HEK293 (cell line): ENCODE measurements at regions not wholly inside any gene's neighbourhood (a gene's known extent, or its start where the extent isn't known, plus 50 kb on each side); places are given as distances from the start of the nearest gene placed in this dataset.

ENCODE experiments used
- CTCF ChIA-PET: fragments of 350-600 bp; formaldehyde crosslinking; extraction: SDS; loops from one replicate; lab custom pipeline; 2021; ENCODE audit warnings: antibody characterized with exemption; lab: Yijun Ruan, JAX
- POLR2A ChIA-PET: fragments of 300-600 bp; formaldehyde crosslinking; extraction: SDS; loops from one replicate; lab custom pipeline; 2020; ENCODE audit warnings: antibody characterized with exemption, inconsistent platforms; lab: Yijun Ruan, JAX
- H3K27ac ChIP-seq: fragments of 200-500 bp; sonication (Bioruptor generic); 2 replicates; pipeline ENCODE4 v1.5.1; 2014; ENCODE audit warnings: low read depth, low read length, control low read depth, inconsistent platforms; ENCODE audit errors: extremely low read depth
- H3K36me3 ChIP-seq, 2 experiments: fragments of 200-500 bp in 1 of 2; sonication (Bioruptor generic) in 1 of 2; 1 replicate in 1 of 2; 2 replicates in 1 of 2; pipeline ENCODE4 v1.5.1; 2014 to 2017; ENCODE audit warnings: inconsistent platforms in 2 of 2, low read length in 2 of 2; ENCODE audit not compliant: control insufficient read depth in 2 of 2, insufficient read depth in 1 of 2
- H3K4me1 ChIP-seq: fragments of 200-500 bp; sonication (Bioruptor generic); 2 replicates; pipeline ENCODE4 v1.5.1; 2014; ENCODE audit warnings: mild to moderate bottlenecking, low read length, inconsistent platforms; ENCODE audit not compliant: control insufficient read depth, insufficient read depth
- H3K4me3 ChIP-seq: 2 replicates; pipeline ENCODE4 v1.5.1; 2011; ENCODE audit warnings: low read depth, mild to moderate bottlenecking, control low read depth, low read length, moderate library complexity
- H3K9me3 ChIP-seq: fragments of 200-500 bp; sonication (Bioruptor generic); 2 replicates; pipeline ENCODE4 v1.5.1; 2014; ENCODE audit warnings: low read depth, low read length, inconsistent platforms; ENCODE audit not compliant: control insufficient read depth, insufficient read depth
- ELK4 ChIP-seq: IDR thresholded peaks from 2 replicates; pipeline ENCODE4 v1.6.1; 2011; ENCODE audit warnings: mild to moderate bottlenecking, low read depth, low read length, borderline replicate concordance
- GLI4 ChIP-seq: fragments of 450-650 bp; formaldehyde crosslinking; IDR thresholded peaks from 2 replicates; pipeline ENCODE4 v1.5.1; 2016; ENCODE audit warnings: missing biosample characterization, missing genetic modification characterization
- KLF8 ChIP-seq: fragments of 450-650 bp; formaldehyde crosslinking; IDR thresholded peaks from 2 replicates; pipeline ENCODE4 v1.5.1; 2016; ENCODE audit warnings: missing biosample characterization, missing genetic modification characterization
- MZF1 ChIP-seq: fragments of 450-650 bp; formaldehyde crosslinking; IDR thresholded peaks from 2 replicates; pipeline ENCODE4 v1.5.1; 2017; ENCODE audit warnings: missing biosample characterization, missing genetic modification characterization, borderline replicate concordance
- PATZ1 ChIP-seq: fragments of 450-650 bp; formaldehyde crosslinking; IDR thresholded peaks from 2 replicates; pipeline ENCODE4 v1.5.1; 2016; ENCODE audit warnings: missing biosample characterization, missing genetic modification characterization
- REST ChIP-seq: fragments of 450-650 bp; formaldehyde crosslinking; IDR thresholded peaks from 2 replicates; pipeline ENCODE4 v1.5.1; 2016; ENCODE audit warnings: missing biosample characterization, missing genetic modification characterization
- SCRT2 ChIP-seq: fragments of 450-650 bp; formaldehyde crosslinking; IDR thresholded peaks from 2 replicates; pipeline ENCODE4 v1.5.1; 2016; ENCODE audit warnings: missing biosample characterization, missing genetic modification characterization
- SP2 ChIP-seq: fragments of 450-650 bp; formaldehyde crosslinking; IDR thresholded peaks from 2 replicates; pipeline ENCODE4 v1.5.1; 2016; ENCODE audit warnings: missing biosample characterization, missing genetic modification characterization
- ZBTB20 ChIP-seq: fragments of 450-650 bp; formaldehyde crosslinking; IDR thresholded peaks from 2 replicates; pipeline ENCODE4 v1.5.1; 2016; ENCODE audit warnings: missing biosample characterization, missing genetic modification characterization
- ZEB2 ChIP-seq: fragments of 450-650 bp; formaldehyde crosslinking; IDR thresholded peaks from 2 replicates; pipeline ENCODE4 v1.5.1; 2016; ENCODE audit warnings: missing biosample characterization, missing genetic modification characterization
- ZFP3 ChIP-seq: fragments of 450-650 bp; formaldehyde crosslinking; IDR thresholded peaks from 2 replicates; pipeline ENCODE4 v1.5.1; 2016; ENCODE audit warnings: low read depth, missing biosample characterization, missing genetic modification characterization
- ZFP41 ChIP-seq: fragments of 450-650 bp; formaldehyde crosslinking; IDR thresholded peaks from 2 replicates; pipeline ENCODE4 v1.5.1; 2016; ENCODE audit warnings: missing biosample characterization, missing genetic modification characterization, borderline replicate concordance
- ZNF10 ChIP-seq: fragments of 450-650 bp; formaldehyde crosslinking; IDR thresholded peaks from 2 replicates; pipeline ENCODE4 v1.5.1; 2017; ENCODE audit warnings: missing biosample characterization, missing genetic modification characterization
- ZNF114 ChIP-seq: fragments of 450-650 bp; formaldehyde crosslinking; IDR thresholded peaks from 2 replicates; pipeline ENCODE4 v1.5.0; 2017; ENCODE audit warnings: missing biosample characterization, missing genetic modification characterization
- ZNF140 ChIP-seq: fragments of 450-650 bp; formaldehyde crosslinking; IDR thresholded peaks from 2 replicates; pipeline ENCODE4 v1.5.1; 2016; ENCODE audit warnings: missing biosample characterization, missing genetic modification characterization
- ZNF221 ChIP-seq: fragments of 450-650 bp; formaldehyde crosslinking; IDR thresholded peaks from 2 replicates; pipeline ENCODE4 v1.5.1; 2017; ENCODE audit warnings: missing biosample characterization, missing genetic modification characterization, borderline replicate concordance
- ZNF341 ChIP-seq: fragments of 450-650 bp; formaldehyde crosslinking; IDR thresholded peaks from 2 replicates; pipeline ENCODE4; 2016; ENCODE audit warnings: low read depth, missing biosample characterization, missing genetic modification characterization
- ZNF394 ChIP-seq: fragments of 450-650 bp; formaldehyde crosslinking; IDR thresholded peaks from 2 replicates; pipeline ENCODE4 v1.5.1; 2016; ENCODE audit warnings: missing biosample characterization, missing genetic modification characterization, mild to moderate bottlenecking, moderate library complexity, borderline replicate concordance
- ZNF426 ChIP-seq: fragments of 450-650 bp; formaldehyde crosslinking; IDR thresholded peaks from 2 replicates; pipeline ENCODE4 v1.5.1; 2017; ENCODE audit warnings: missing biosample characterization, missing genetic modification characterization, mild to moderate bottlenecking, inconsistent platforms, moderate library complexity
- ZNF433 ChIP-seq: fragments of 450-650 bp; formaldehyde crosslinking; IDR thresholded peaks from 2 replicates; pipeline ENCODE4 v1.5.1; 2016; ENCODE audit warnings: missing biosample characterization, missing genetic modification characterization, low read depth
- ZNF518A ChIP-seq: fragments of 450-650 bp; formaldehyde crosslinking; conservative IDR thresholded peaks from 2 replicates; pipeline ENCODE4 v1.5.1; 2016; ENCODE audit warnings: low read depth, missing biosample characterization, missing genetic modification characterization
- ZNF623 ChIP-seq: fragments of 450-650 bp; formaldehyde crosslinking; IDR thresholded peaks from 2 replicates; pipeline ENCODE4 v1.5.1; 2016; ENCODE audit warnings: missing biosample characterization, missing genetic modification characterization
- ZNF660 ChIP-seq: fragments of 450-650 bp; IDR thresholded peaks from 2 replicates; pipeline ENCODE4 v1.5.1; 2018; ENCODE audit warnings: missing biosample characterization, mild to moderate bottlenecking, missing genetic modification characterization
- ZNF791 ChIP-seq: fragments of 450-650 bp; formaldehyde crosslinking; IDR thresholded peaks from 2 replicates; pipeline ENCODE4 v1.5.1; 2016; ENCODE audit warnings: missing biosample characterization, missing genetic modification characterization
- ZNF792 ChIP-seq: fragments of 450-650 bp; formaldehyde crosslinking; IDR thresholded peaks from 2 replicates; pipeline ENCODE4 v1.5.1; 2016; ENCODE audit warnings: missing biosample characterization, missing genetic modification characterization
- ZNF830 ChIP-seq: fragments of 450-650 bp; IDR thresholded peaks from 2 replicates; pipeline ENCODE4 v1.5.0; 2018; ENCODE audit warnings: missing biosample characterization, missing genetic modification characterization, low read depth, mild to moderate bottlenecking, moderate library complexity
- ZNF837 ChIP-seq: fragments of 450-650 bp; formaldehyde crosslinking; IDR thresholded peaks from 2 replicates; pipeline ENCODE4 v1.5.1; 2016; ENCODE audit warnings: missing biosample characterization, missing genetic modification characterization

- no peak overlapping the region for H3K27ac ChIP-seq
- H3K4me1 ChIP-seq: no peaks in the 10 kb centered on the region
- H3K9me3 ChIP-seq: no peaks in the 10 kb centered on the region
- H3K36me3 ChIP-seq: no peaks in the 10 kb centered on the region
- ChIA-PET POLR2A (no interaction called here), CTCF (no interaction called here)
- H3K4me3 ChIP-seq: no peak overlapping the region
- TF ChIP-seq REST (tag by site-specific recombination): peak; percentile 40; the same call in 1 of the 2 replicates
- TF ChIP-seq KLF8 (tag by site-specific recombination): no peak
- peak; percentile 55 for TF ChIP-seq ZNF426 (tag by site-specific recombination)
- TF ChIP-seq ZNF433 (tag by site-specific recombination): 0 out of 2 replicates have a peak, but pooled peaks have one; percentile 16
- peak; percentile 55; the same call in 1 of the 2 replicates for TF ChIP-seq ZNF140 (tag by site-specific recombination)
- peak; percentile 75; the same call in 1 of the 2 replicates for TF ChIP-seq ZNF394 (tag by site-specific recombination)
- no peak for TF ChIP-seq ZFP41 (tag by site-specific recombination)
- TF ChIP-seq ZNF341 (tag by site-specific recombination): no peak
- no peak for TF ChIP-seq ZNF660
- TF ChIP-seq ZEB2 (tag by site-specific recombination): no peak
- no peak for TF ChIP-seq GLI4 (tag by site-specific recombination)
- peak; percentile 37 for TF ChIP-seq ZNF623 (tag by site-specific recombination)
- no peak for TF ChIP-seq ZNF791 (tag by site-specific recombination)
- TF ChIP-seq ZNF10 (tag by site-specific recombination): no peak
- TF ChIP-seq SP2 (tag by site-specific recombination): no peak
- no peak for TF ChIP-seq ELK4
- no peak for TF ChIP-seq PATZ1
- TF ChIP-seq ZNF518A (tag by site-specific recombination): peak; percentile 74; the same call in 1 of the 2 replicates
- no peak for TF ChIP-seq ZNF792
- no peak for TF ChIP-seq ZBTB20 (tag by site-specific recombination)
- no peak for TF ChIP-seq ZNF837 (tag by site-specific recombination)
- no peak for TF ChIP-seq ZNF830 (tag by site-specific recombination)
- TF ChIP-seq ZNF114: no peak
- no peak for TF ChIP-seq MZF1
- no peak for TF ChIP-seq ZNF221 (tag by site-specific recombination)
- TF ChIP-seq ZFP3: no peak
- no peak for TF ChIP-seq SCRT2 (tag by site-specific recombination)
Observed at GRCh38 chr2:208565690-208566416, 159.3 kb downstream of the PTH2R start.
